NCI-H2081 (cell line): ENCODE measurements at regions not wholly inside any gene's neighbourhood (a gene's known extent, or its start where the extent isn't known, plus 50 kb on each side); places are given as distances from the start of the nearest gene placed in this dataset.
A peak's percentile ranks its signal among the peaks of the same experiment; 100 is the strongest.

Experiments
- DNase-seq, 2 experiments: peaks; one replicate each; lab custom pipeline; 2025; lab: John Stamatoyannopoulos, UW

GRCh38 chr9:18393340-18394130, 80.4 kb upstream of the ADAMTSL1 start:
- DNase-seq = peak; percentile 98 to 99

- peak in 1 of 2 experiments; percentile 20 for DNase-seq
These were observed 79.1 kb upstream of the ADAMTSL1 start for GRCh38 chr9:18394847-18395351.

DNA sequence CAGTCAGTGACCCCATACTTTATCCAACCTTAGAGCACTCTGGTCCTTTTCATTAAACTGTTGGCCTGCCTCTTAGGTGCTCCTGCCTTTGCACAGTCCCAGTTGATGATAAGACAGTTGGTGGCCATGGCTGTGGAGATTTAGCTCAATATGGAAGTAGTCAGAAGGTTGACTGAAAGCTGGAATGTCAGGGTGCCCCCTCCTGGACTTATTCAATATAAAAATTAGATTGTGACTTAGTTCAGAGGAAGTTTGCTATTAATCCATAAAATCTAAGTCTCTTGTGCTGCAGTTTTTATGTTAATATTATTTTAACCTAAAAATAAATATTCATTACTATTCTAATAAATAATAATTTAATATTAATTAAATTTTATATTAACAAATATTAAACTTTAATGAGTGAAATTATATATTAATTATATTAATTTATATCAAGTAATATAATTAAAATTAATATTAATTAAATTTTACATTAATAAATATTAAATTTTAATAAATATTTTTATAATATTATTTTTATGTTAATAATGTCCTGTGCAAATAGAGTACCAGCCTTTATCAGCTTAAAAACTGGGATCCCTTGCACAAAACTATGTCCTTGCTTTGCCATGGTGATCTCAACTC, 77.7 kb upstream of the ADAMTSL1 start:
- peak in 1 of 2 experiments; percentile 54 for DNase-seq

DNA sequence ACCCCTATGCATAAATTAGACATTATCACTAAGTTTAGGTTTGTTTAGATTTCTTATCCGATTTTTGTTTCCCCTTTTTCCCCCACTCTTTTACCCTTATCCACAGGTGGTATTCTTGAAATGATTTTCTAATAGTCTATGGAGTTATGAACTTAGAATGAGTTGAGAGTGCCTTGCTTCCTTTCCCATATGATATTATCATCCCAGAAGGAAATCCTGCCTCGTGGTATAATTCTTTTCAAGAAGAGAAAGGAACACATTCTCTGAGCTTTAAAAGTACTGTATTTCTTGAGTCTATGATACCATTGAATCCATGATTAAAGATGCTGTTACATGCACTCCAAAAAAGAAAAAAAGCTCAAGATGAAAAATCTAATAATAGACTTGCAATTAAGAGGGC, 76.9 kb upstream of the ADAMTSL1 start:
- no peak for DNase-seq

GRCh38 chr9:18398038-18398437, 75.9 kb upstream of the ADAMTSL1 start:
- peak in 1 of 2 experiments; percentile 56 for DNase-seq

- peak in 1 of 2 experiments; percentile 10 for DNase-seq
These were observed 69.4 kb upstream of the ADAMTSL1 start for GRCh38 chr9:18404434-18405029.

DNA sequence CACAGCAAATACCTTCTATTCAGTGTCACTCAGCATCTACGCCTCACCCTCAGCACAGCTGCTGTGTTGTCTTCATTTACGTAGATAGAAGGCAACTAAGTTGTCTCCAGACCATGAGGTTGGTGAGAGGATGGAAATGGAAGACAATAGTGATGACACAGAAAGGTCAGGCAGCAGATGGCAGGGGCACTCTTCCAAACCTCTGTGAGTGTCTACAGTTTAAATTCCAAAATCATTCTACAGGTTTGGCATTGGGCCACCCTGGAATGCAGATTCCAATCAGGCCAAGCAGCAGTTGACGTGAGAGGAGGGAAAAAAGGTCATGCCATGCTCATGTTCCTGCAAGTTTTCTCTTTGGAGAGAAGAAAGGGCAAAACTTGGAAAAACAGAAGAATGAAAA, 68.7 kb upstream of the ADAMTSL1 start:
- DNase-seq = no peak

DNA sequence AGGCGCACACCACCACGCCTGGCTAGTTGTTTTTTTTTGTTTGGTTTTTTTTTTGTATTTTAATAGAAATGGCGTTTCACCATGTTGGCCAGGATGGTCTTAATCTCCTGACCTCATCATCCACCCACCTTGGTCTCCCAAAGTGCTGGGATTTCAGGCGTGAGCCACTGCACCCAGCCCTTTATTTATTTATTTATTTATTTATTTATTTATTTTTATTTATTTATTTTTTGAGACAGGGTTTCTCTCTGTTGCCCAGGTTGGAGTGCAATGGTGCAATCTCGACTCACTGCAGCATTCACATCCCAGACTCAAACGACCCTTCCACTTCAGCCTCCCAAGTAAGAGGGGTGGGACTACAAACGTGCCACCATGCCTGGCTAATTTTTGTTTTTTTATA, 63.0 kb upstream of the ADAMTSL1 start:
- no peak for DNase-seq

- DNase-seq = no peak
These were observed 52.6 kb upstream of the ADAMTSL1 start for GRCh38 chr9:18421391-18421790.

DNA sequence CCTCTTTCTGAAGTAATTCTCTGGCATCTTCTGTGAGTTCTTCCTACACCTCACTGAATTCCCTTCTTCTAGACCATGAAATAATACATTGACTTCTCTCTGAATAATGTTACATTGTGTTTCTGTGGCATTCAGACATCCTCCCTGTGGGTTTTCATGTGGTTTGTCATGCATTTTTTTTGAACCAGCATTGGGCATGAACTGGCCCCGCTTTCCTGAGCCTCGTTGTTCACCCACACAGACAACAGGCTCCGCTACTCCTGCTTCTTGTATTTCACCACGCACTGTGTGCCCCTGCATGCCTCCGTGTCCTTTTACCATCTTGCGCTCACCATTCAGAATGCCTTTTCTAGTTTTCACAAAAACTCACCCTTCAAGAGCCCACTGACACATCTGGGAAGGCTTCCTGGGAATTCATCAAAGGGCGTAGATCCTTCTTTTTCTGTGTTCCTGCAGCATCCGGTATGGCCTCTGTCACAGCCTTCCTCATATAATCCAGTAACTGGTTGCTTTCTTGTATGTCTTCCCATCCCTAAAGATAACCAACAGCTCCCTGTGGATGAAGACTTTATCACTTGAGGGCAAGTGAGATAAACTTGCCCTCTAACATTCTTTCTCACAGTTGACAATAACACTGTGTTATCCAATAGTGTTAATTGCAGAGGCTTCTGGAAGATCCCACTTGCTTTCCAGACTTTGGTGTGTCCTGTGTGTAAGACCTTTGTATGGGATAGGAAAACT, 51.5 kb upstream of the ADAMTSL1 start:
- no peak for DNase-seq

- DNase-seq = no peak
These were observed 50.0 kb upstream of the ADAMTSL1 start for GRCh38 chr9:18423791-18424531.
